SHP77 (cell line): ENCODE measurements at regions not wholly inside any gene's neighbourhood (a gene's known extent, or its start where the extent isn't known, plus 50 kb on each side); places are given as distances from the start of the nearest gene placed in this dataset.
"Not testable (repeated sequence)": the region's sequence is repeated elsewhere in the genome, so short reads cannot be mapped to it uniquely, and the experiment has no call there.

Source experiments
- DNase-seq, 2 experiments: peaks; one replicate each; lab custom pipeline; 2025; lab: John Stamatoyannopoulos, UW

DNA sequence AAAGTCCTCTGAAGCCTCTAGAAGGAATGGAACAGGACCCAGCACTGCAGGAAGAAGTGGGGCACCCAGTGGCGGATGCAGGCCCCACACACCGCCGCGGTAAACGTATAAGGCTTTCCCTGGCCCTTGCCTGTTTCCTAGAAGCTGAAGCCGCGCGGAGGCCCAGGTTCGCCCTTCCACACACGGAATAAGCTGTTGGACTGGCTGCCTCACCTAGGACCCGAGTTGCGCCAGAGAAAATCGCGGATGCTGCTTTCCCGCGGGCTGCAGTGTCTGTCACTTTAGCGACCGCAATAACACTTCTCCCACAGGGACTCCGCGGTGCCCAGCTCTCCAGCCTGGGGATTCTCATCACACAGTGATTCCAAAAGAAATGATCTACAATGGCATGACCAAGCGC, 1736.9 kb downstream of the TP53TG3F start:
- no peak for DNase-seq

DNA sequence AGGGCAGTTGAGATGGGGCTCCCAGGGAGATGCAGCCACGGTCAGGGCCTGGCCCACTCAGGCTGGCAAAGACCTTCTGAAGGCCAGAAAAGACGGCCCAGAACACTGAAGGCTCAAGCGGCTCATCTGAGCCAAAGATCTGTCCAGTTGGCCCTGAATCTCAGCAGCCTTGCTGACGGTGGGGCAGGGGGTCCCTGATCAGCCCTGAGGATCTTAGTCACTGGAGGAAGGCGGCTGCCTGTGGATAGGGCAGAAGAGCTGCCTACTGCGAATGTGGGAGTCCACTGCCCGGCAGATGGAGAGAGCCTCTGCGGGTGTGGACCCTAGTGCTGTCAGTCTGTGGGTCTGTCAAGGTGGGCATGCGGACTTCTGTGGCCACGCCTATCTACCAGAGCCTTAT, 1738.2 kb downstream of the TP53TG3F start:
- DNase-seq, result no peak

DNA sequence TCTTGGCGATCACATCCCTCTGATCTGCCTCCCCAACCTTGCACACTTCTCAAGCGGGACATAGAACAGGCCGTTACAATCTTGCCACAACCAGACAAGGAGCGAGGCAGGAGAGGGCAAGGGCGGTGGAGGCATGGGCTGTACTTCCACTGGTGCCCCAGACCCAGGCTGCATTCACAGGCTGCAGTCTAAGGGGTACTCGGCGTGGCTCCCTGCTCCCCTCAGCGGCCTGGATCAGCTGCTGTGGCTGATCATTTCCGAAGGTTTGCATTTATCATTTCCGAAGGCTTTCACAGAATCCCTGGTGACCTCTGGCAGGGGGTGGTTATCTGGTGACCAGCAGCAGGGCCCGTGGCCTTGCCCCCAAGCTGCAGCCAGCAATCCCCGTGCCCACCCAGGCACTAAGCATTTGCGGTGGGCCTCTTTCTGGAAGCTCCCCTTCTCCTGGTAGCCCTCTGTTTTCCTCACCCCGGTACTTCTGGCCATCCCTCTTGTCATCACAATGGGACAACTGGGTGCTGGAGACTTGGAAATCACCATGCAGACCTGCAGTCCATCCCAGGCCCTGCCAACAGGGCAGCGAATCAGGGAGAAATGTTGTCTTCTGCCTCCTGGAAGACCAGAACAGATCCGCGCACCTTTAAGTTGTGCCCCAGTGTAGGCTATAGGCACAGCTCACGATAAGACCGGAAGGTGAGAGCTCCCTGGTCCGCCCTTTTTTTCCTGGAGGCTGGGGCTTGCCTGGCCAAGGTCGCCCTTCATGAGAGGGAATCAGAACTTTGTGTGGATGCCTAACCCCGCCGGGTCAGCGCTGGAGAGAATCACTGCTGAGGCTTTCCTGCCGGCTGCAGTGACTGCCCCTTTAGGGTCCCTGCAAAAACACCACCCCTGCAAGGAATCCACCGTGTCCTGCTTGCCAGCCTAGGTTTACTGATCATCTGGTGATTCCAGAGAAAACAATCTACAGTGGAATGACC, 1739.1 kb downstream of the TP53TG3F start:
- DNase-seq, result no peak

DNA sequence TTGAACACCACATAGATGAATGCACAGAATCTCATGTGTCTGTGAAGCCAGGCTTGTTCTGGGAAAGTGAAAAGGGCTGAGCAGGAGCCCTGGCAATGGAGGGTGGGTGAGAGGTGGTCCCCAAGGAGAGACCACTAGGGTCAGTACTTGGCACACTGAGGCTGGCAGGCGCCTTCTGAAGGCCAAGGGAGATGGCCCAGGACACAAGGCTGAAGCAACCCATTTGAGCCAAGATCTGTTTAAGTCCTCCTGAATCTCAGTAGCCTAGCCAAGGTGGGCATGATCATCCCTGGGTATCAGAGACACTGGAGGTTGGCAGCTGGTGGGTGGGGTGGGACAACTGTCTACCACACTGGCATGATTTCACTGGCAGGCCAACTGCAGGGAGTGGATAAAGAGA, 1741.2 kb downstream of the TP53TG3F start:
- DNase-seq, result no peak

DNA sequence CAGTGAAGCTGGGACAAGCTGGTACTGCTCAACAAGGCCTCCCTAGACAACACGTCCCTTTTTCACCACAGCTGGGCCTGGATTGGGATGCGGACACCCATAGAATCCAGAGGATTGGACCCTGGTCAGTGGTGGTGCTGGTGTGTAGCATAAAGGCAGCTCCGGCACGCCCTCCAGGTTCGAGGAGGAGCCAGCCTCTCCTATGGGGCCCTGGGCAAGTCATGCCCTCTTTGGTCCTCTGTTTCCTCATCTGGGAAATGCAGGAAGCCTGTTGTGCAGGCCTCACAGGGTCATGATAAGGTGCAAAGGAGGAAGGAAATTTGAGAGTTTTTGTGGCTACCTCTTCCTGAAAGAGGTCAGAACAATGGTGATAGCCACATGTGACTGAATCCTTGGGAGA, 1741.7 kb downstream of the TP53TG3F start:
- DNase-seq, result no peak

DNA sequence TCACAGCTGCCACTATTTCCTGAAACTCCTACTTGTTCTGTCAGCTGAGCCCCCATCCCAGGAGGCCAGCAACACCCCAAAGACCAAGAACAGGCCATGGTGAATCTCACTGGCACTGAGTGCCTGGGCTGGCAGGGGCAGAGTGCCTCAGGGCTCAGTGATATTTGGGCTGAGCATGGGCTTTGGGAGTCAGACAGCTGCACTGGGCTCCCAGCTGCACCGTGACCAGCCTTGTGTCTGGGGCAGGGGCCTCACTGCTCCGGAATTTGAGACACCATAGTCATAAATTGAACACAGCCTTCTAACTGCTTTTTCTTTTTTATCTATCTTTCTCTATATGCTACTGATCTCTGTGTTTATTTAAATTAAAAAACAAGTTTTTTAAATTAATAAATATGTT, 1744.2 kb downstream of the TP53TG3F start:
- DNase-seq, result no peak

DNA sequence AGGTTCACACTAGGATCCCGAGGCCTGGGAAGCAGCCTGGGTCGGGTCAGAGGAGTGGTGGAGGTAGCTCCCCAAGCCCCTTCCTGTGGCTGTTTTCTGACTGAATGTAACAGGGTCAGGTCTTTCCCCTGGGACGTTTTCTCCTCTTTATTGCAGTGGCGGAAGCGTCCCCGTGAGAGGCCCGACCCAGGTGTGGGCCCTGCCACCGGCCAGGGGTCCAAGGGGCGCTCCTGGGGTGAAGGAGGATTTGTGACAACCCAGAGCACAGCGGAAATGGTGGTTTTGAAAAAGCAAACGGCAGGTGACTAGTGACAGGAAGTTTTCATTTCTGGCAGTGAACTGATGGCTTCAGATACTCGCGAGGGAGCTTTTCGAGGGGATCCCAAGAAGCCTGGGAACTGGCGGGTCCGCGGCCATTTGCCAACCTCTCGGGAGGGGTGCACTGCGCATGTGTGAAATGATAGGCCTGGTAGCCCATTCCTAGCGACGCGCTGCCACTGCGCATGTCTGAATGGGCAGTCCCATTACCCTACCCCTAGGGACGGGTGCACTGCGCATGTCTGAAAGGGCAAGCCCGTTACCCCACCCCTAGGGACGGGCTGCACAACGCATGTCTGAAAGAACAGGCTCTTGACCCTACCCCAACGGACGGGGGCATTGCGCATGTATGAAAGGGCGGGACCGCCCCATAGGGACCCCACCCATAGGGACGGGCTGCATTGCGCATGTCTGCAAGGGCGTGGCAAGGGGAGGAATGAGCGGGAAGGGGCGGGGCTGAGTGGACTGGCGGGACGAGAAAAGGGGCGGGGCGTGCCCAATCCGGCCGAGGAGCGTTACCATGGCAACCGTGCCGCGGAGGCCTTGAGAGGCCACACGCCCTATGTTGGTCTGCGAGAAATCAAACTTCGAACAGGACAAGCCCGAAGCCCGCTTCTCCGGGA, 1747.9 kb downstream of the TP53TG3F start:
- DNase-seq, result peak; percentile 97 to 98

DNA sequence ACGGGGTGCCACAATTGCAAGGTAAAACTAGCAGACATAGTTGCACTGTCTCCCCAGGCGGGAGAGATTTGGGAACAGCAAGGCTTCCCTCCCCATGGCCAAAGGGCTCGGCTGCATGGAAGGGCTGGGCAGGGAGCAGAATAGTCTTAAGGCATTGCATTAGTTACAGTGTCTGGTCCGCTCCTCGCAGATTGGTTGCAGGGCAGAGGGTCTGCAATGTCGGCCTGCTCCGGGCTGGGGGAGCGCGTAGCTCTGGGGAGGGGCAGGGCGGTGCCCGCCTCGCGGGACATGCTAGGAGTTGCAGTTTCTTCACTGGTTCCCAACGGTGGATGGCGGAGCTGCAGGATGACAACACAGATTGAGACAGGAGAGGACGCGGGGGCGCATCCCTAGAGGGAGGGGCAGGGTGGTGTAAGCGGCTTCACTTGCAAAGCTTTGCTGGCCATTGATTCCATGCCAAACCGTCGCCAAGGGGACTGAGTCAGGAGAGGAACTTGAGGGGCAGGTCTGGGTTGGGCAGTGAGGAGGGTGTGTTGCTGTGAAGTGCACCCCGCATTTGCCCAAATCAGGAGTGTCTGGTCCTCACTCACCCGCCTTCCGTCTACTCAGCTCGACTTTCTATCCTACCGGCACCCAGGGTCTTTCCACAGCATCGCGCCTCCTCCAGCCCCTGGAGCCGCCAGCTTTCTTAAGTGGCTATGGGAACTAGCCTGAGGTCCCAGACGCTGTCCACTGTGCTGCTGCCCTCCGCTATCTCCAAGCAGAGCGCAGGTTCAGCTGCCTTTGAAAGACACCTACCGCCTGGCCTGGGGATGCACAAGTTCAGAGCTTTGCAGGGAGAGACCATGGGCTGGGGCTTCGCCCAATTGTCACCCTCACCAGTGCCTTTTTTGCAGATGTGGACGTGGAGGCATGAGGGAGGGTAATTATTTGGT, 1748.9 kb downstream of the TP53TG3F start:
- DNase-seq, result peak; percentile 49 to 66

DNA sequence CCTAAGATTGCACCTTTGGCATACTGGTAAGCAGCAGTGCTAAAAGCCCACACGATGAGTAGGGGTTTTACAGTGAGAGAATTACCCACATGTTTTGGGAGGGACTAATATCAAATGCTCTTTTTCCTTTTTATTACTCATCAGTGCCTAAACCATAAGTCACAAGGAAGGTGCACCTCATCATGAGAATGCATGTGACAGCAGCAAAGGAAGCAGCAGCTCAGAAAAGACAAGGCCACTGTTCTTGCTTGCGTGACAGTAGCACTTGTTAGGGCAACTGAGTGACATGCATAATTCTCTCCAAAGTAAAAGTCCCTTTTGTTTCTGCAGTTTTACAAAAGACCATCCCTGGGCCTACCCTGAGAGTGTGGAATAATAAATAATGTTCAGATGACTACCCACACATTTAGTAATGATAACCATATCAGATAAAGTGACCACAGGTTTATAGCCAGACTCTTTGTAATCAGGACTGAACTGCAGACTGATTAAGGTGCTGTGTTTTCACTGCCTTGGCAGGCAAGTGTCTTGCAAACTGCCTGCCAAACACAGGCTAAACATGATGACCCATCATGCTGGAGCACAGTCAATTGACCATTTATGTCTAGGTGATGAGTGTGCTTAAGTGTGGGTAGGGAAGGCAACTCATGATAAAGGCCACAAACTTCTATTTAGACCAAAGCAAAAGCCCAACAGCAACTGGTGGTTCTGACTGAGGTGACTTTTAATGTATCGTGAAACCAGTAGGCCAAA, 1751.4 kb downstream of the TP53TG3F start:
- peak; percentile 76 to 83 for DNase-seq

DNA sequence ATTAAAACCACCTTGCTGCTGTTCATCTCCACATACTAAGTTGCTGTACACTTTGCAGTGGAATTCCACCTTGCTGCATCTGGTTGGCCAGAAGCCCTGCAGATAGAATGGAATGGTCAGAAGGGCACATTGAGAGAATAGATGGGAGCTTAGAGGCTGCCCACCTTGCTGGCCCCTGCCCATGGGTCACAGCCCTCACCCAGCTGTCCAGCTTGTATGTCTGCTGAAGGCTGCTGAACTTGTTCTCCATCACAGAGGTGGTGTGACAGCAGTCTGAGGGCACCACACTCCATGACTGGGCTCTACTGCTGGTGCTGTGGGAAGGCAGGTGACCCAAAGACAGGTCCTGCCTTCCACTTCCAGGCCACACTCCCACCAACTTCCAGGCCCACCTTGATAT, 1755.4 kb downstream of the TP53TG3F start:
- DNase-seq, result no peak

DNA sequence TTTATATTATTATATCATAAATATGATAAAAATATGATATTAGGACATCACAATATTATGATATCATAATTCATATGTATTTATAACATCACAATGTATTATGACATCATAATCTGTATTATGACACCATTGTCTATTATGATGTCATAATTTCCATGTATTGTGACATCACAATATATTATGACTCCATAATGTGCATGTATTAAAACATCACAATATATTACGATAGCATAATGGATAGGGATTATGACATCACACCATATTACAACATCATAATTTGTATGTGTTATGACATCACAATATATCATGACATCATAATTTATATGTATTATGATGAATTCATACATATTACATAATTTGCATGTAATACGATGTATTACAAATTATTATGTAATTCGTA, 1755.9 kb downstream of the TP53TG3F start:
- no peak for DNase-seq

DNA sequence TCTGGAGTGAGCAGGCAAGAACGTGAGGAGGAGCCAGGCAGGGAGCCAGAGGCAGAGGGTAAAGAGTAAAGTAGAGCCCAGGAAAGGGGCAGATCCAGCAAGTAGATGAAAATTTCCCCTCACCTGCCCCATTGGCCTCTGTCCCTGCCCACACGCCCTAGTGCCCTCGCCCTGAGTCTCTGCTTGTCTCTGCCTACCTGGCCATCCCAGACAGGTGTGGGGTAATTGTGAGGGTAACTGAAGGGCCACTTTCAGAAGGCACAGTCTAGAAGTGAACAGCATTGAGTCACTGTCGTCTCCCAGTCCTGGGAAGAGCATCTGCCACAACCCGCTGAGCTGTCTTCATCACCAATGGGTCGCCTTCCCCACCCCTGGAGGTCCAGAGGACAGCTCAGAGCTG, 1756.8 kb downstream of the TP53TG3F start:
- DNase-seq, result not testable (repeated sequence)

DNA sequence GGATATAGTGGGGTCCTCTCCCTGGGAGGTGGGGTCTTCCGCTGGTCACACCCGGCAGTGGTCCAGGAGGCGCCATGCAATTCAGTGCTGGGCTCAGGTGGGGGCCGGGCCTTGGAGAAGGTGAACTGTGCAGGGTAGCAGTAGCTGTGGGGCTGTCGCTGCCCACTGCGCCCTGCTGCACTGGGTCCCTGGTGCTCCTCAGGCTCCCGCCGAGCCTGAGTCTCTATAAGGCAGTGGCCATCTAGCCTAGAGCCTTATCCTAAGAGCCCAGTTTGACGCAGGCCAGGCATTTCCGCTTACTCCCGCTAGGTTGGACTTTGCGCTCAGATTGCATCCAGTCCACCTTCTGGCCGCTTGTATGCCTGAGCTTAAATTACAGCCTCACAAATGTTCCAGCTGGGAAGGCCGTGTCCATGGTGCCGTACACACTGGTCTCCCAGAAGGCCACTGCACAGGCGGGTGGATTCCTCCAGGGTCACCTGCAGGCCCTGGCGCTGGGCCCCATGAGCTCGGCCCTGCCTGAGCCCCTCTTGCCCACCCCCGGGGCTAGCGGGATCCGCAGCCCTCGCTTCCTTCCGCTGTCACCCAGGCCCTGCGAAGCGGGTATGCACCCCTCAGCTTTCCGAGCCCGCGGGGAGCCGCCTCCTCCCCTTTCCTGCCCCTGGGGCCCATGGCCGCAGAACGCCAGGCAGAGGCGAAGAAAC, 1762.2 kb downstream of the TP53TG3F start:
- DNase-seq, result no peak

DNA sequence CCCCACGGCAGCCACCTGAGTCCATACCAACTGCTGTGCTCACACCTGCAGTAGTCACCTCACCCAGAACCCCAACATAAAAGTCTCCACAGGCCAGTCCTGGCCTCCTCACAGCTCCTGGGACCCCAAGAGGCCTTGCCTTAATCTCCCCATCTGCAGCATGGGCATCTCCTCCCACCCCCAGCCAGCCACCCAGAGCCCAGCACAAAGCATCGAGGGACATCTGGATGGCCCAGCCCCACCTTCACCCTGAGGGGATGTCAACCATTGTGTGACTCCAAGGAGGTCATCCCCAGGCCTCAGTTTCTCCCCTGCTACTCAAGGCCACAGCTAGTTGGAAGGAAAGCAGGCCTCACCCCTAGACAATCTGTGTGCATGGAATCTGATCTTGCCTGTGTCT, 1775.3 kb downstream of the TP53TG3F start:
- DNase-seq, result no peak

DNA sequence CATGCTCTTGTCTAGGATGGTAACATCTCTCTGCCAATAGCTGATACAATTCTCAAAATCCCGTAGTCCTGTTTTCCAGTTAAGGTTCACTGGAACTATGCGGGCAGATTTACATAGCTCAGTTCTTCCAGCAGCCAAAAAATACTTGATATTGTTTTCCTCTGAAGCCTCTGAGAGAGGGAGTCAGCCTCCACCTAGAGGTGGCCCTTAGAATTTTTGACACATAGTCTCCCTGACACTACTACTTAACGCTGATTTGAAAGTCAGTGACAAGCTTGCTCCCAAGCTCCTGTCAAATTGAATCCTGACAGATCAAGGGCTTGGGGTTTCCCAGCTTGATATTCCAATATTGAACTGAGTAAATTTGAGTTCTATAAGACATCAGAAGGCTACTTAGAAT, 1780.1 kb downstream of the TP53TG3F start:
- peak in 1 of 2 experiments; percentile 20 for DNase-seq

DNA sequence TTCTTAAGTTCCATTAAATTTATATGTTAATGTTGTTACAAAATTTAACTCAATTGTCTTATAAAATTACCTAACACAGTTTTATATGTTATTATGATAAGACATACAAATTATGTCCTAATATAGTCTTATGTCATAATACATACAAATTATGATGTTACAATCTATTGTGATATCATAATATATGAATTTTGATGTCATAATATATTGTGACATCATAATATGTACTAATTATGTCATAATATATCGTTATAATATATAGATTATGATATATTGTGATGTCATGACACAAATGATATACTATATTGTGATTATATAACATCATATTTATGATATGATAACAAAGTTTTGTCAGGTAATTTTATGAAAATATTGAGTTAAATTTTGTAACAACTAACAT, 1789.6 kb downstream of the TP53TG3F start:
- DNase-seq, result no peak

DNA sequence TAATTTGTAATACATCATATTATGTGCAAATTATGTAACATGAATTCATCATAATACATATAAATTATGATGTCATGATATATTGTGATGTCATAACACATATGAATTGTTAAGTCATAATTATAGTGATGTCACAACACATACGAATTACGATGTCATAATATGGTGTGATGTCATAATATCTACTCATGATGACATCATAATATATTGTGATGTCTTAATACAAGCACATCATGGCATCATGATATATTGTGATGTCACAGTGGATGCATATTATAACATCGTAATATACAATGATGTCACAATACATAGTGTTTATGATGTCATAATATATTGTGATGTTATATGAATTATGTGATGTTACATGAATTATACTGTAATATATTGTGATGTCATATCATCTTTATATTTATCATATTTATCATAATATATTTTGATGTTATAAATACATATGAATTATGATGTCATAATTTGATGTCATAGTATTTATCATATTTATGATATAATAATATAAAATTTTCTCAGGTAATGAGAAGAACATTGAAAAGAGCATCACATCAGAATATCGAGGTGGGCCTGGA, 1793.0 kb downstream of the TP53TG3F start:
- no peak for DNase-seq

DNA sequence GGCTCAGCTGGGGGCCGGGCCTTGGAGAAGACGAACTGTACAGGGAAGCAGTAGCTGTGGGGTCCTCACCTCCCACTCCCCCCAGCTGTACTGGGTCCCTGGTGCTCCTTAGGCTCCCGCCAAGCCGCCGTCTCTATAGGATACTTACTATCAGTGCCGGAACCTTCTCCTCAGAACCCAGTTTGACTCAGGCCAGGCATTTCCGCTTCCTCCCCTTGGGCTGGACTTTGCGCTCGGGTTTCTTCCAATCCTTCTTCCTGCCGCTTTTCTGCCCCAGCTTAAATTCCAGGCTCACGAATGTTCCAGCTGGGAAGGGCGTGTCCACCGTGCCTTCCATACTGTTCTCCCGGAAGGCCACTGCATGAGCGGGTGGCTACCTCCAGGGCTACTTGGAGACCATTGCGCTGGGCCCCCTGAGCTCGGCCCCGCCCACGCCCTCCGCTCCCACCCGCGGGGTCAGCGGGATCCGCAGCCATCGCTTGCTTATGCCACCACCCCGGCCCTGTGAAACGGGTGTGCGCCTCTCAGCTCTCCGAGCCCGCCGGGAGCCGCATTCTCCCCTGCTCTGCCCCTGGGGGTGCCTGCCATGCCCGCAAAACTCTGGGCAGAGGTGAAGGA, 1795.9 kb downstream of the TP53TG3F start:
- no peak for DNase-seq

DNA sequence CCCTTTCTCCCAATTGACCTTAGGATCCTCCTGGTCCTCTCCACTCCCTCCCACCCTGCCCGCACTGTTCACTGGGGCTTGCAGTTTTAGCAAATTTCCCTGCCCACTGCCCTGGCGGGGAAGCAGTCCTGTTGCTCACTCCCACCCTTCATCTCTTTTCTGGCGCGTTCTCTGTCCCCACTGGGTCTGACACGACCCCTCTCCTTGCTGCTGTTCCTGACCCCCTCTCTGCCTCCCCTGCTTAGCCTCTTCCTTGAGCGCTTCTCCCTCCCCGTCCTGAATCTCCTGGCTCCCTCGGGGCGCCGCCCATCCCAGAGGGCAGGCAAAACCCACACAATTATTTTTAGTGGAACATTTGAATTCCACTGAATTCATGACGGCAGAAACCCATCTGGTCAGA, 1796.4 kb downstream of the TP53TG3F start:
- DNase-seq, result no peak
